ENCODE measurements at regions not wholly inside any gene's neighbourhood (a gene's known extent, or its start where the extent isn't known, plus 50 kb on each side); places are given as distances from the start of the nearest gene placed in this dataset.
"Not testable (repeated sequence)": the region's sequence is repeated elsewhere in the genome, so short reads cannot be mapped to it uniquely, and the experiment has no call there.

DNA sequence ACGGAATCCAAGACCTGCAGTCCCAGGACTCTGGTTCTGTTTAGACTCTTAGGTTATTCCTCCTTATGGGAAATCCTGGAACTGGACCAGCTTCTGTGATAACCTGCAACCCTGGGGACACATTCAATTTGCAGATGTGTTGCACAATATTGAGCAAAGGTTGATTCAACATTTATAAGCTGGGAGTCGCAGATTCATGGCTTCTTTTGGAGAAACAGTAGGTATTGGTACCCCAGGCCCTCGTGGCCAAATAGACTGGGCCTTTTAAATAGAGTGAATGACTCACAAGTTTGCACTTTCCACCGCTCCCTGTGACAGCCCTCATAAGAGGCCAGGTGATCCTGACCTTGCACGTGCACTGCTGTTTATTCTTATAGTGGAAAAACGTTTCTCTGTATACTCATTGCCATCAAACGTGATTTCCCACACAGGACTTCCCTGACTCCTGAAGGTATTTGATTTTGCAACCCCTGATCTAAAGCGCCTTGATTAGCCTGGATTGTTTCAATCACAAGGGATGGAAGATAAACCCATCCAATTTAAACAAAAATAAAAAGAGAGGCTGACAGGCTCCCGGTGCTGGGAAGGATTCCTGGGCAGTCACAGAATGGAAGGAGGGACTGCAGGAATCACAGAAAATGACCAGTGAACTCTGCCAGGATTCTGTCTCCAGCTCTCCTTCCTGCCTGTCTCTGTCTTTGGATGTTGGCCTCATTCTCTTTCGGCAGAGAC is 98.0 kb downstream of the VCPKMT start:
- no peak for DNase-seq (ENCODE audit: low spot score)

DNA sequence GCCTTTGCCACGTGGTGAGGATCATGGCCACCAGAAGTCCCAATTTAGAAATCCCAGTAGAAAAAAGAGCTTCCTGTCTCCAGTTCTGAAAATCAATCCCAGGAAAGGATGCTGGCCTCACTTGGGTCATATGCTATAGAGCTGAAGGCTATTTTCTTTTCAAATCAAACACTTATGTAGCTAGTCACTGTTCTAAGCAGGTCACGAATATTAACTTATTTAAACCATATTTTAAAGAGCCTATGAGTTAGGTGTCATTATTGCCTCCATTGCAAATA is 97.5 kb downstream of the VCPKMT start:
- DNase-seq (ENCODE audit: low spot score), result no peak

DNA sequence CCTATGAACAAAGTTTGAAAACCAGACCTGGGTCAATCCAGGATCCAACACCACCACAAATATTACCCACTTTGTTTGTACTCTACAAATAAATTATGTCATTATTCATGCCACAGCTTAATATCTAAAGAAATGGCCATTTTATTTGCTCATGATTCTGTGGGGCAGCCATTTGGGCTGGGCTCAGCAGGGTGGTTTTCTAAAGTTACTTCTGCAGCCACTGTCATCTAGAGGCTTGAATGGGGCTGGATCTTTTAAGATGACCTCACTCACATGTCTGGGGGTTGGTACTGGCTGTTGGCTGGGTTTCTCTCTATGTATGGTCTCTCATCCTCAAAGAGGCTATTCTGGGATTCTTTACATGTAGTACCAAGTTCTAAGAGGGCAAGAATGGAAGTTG is 96.2 kb downstream of the VCPKMT start:
- DNase-seq (ENCODE audit: low spot score), result no peak

DNA sequence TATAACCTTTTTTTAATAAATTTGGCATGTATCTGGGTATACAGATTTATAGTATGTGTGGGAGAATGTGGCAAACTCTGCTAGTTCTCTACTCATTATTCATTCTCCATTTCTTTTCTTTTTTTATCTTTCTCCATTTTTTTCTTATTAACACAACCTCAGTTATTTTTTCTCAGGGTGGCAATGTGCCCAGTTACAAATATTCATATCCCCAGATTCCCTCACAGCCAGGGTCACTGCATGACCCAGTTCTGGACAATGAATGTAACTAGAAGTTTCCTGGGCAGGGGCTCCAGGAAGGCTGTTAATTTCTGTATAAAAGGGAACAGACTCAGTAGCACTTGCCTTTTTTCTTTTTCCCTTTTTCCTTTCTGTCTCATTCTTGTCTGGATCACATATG is 95.6 kb downstream of the VCPKMT start:
- DNase-seq (ENCODE audit: low spot score), result no peak

DNA sequence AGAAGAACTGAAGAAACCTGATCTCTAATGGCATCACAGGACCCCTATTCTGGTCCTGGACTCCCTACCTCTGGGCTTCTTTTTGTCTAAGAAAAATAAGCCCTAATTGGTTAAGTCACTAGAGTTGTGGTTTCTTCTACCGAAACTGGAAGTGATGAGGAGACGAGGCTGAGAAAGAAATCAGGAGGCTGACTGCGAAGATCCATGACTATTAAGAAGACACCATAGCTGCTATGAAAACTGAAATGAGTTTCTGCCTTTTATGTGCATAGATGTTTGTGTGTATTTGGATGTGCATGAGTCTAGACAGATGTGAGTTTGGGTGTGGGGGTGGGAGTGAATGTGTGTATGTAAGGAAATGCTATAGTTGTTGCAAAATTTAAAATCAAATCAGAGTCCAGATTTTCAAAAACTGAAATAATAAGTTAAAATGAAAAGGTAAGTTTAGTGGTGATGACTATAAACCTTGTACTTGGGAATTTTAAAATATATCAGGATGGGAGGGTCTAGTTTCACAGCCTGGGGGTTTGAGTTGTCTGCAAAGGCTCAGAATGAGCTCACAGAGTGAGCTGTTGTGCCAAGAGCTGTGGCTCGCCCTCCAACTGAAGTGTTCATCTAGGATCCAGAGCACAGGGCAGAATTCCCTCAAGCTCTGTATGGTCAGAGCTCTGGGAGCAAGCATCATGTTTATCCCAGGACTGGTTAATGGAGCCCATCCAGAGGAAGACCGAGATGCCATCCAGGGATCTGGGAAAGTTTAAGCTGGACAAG is 94.9 kb downstream of the VCPKMT start:
- no peak for DNase-seq (ENCODE audit: low spot score)

DNA sequence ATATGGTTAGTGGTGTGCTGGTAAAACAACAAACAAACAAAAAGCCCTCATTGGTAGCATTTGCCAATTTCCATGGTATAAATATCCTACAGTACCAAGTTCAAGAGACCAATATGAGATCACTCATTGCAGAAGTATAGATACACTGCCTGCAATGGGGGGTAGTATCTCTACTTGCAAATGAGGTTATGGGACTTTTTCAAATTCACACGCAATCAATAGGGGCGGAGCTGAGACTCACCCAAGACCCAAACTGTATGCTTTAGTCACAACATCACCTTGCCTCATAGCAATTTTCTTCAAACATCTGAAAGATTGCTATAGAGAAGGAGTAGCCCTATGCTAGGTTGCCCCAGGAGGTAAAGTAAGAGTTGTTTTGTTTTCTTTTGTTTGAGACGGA is 93.7 kb downstream of the VCPKMT start:
- no peak for DNase-seq (ENCODE audit: low spot score)

DNA sequence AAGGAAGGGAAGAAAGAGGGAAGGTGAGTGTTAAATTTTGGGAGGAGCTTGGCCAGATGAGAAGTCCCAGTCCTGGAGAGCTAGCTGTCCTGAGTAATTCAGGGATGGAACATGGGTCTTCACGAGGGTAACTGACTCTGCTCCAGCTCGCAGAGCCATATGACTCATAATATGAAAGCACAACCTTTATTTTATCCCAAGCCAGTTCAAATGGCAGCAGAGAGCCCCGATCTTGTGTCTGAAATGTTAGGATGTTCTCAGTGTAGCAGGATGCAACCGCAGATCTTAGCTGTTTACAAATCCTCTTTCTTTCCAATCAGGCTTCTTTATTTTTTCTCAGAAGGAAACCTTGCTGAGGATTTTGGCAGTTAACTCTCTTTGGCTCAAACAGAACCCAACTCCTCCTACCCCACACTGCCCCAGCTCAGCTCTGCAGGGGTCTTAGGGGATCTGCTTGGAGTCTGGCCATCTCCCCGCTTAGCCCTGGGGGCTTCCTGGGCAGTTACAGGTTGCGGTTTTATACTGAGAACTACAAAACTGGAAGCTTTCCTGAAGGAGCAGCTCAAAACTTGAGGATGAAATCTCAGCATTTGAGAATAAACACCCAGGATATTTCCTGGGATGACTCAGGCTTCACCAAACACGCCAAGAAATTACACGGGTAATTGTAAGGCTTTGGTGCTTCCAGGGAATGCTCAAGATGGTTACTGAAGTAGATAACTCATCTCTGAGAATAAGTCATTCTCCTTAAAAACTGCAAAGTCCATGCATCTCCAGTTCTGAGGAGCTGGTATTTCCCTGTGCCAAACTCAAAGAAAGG is 92.5 kb downstream of the VCPKMT start:
- DNase-seq (ENCODE audit: low spot score), result no peak

DNA sequence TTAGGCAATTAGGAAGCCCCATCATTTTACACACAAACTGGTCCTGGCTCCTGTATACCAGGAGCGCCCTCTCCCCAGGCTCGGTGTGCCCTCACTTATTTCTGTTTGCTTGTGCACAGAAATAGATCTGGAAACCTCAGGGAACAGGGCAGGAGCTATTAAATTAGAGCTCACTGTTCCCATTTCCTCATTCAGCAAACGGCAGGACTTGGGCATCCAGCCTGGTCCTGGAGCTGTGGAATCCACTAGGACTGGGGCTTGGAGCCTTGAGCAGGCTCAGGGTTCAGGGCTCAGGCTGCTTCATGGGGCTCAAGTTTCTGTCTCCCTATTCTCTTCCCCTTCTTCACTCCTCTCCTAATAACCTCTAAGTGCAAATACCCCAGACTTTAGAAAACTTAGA is 91.3 kb downstream of the VCPKMT start:
- DNase-seq (ENCODE audit: low spot score), result no peak

DNA sequence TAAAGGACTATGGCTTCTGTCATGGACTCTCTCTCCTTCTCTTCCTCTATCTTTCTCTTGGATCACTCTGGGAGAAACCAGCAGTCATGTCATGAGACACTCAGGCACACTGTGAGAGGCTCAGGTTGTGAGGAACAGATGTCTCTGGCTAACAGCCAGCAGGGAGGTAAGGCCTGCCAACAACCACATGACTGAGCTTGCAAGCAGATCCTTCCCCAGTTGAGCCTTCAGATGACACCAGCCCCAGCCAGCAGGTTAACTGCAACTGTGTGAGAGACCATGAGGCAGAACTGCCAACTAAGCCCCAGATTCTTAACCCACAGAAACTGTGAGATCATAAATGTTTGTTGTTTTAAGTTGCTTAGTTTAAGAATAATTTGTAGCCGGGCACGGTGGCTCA is 90.6 kb downstream of the VCPKMT start:
- DNase-seq (ENCODE audit: low spot score), result no peak

DNA sequence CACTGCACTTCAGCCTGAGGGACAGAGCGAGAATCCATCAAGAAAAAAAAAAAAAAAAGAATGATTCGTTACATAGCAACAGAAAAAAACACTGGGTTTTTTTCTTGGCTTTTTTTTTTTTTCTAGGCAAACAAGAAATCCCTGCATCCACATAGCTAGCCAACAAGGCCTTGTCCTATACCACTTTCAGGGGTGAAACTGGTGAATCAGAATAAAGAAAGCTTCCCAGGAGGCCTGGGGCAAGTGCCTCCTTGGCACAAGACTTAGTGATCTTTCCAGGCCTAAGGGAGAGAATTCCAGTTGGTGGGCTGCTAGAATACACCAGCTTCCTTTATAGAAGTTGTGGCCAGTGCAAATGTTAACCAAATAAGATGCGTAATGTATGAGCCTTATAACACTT is 90.0 kb downstream of the VCPKMT start:
- DNase-seq (ENCODE audit: low spot score), result no peak

DNA sequence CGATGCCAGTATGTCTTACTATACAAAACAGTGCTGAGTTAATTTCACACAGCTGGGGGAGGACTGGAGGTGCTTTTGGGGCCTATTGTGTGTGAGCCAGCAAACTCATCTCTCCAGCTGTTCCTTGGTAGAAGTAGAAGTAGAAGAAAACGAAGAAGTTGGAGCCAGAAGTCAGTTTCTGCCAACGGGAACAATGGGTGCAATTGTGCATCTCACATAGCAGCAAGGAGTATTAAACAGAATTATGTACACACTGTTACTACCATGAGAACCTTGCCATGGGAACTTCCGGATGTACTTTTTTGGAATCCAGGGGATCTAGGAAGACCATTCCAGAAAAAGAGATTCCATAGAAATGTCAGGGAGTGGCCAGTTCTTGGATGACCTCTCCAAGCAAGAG is 88.6 kb downstream of the VCPKMT start:
- DNase-seq (ENCODE audit: low spot score), result no peak

DNA sequence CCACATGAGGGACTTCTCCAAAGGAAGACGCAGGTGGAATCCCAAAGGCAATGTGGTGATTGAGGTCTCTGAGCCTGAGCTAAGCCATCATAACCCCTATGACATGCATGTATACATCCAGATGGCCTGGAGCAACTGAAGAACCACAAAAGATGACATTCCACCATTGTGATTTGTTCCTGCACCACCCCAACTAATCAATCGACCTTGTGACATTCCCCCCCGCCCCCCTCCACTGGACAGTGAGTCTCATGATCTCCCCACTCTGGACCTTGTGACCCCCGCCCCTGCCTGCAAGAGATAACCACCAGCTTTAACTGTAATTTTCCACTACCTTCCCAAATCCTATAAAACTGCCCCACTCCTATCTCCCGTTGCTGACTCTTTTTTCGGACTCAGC is 87.9 kb downstream of the VCPKMT start:
- no peak for DNase-seq (ENCODE audit: low spot score)

DNA sequence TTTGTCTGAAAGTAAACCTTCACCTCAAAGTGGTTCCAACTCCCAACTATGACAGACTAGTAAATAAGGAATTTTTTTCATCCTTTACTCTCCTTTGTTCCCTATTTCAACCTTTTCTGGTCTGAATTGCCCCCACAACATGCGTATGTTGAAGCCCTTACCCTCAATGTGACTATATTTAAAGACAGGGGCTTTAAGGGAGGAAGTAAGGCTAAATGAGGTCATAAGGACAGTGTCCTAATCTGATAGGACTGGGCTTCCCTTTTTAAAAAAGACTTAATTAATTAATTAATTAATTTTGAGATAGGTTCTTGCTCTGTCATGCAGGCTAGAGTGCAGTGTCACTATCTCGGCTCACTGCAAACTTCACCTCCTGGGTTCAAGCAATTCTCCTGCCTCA is 86.3 kb downstream of the VCPKMT start:
- DNase-seq (ENCODE audit: low spot score), result no peak

DNA sequence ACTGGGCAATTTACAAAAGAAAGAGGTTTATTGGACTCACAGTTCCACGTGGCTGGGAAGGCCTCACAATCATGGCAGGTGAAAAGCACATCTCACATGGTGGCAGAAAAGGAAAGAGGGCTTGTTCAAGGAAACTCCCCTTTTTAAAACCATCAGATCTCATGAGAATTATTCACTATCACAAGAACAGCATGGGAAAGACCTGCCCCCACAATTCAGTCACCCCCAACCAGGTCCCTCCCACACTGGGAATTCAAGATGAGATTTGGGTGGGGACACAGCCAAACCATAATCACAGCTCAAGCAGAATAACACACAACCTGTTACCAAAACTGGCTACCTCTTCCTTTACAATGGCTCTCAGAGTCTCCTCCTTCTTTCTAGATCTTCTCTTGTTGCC is 85.5 kb downstream of the VCPKMT start:
- DNase-seq (ENCODE audit: low spot score), result not testable (repeated sequence)

DNA sequence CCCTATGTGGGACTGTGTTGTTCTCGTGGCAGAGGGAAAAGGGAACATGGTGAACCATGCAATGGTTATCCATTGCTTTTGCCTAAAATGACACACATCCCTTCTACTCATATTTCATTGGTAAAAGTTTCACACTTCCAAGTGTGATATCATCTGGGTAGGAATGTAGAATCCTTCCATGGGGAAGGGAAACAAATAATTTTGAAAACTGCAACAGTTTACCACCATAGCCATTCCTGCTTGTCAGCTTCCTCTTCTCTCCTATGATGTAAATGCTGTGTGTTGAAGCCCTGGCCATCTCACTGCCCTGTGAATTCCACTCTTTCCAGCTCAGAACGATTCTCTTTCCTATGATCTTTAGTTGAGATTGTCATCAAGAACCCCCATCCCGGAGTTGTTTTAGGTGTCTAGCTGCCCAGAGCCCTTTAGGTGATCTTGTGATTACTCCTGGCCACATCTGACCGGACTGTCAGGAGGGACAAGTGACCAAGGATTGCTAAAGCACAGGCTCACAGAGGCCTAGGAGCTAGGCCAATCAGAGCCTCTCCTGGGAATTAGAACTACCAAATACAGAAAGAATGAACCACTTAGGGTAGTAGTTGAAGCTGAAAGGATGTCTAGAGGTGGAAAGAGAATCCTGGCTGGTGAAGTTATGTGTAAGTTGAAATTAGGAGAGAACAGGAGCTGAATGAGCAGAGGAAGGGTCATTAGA is 84.6 kb downstream of the VCPKMT start:
- DNase-seq (ENCODE audit: low spot score), result no peak

DNA sequence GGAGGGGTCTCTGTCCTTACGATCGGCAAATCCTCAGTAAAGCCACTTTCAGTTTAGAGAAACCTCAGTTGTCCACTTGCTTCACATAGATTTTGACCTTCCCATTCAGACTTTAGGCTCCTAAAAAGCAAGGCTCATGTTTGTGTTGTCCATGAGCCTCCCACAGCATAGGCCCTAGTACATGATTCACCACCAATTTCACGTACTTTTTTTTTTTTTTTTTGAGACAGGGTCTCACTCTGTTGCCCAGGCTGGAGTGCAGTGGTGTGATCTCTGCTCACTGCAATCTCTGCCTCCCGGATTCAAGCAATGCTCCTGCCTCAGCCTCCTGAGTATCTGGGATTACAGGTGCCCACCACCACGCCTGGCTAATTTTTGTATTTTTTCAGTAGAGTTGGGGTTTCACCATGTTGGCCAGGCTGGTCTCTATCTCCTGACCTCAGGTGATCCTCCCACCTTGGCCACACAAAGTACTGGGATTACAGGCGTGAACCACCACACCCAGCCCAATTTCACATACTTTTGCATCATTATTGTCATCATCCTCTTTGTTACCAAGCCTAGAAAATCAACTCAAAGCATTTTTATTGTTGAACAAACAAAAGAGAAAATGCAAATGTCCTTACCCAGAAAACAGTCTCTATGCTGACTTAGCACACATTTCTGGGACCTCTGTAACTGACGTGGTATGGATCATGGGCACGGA is 83.8 kb downstream of the VCPKMT start:
- not testable (repeated sequence) for DNase-seq (ENCODE audit: low spot score)

DNA sequence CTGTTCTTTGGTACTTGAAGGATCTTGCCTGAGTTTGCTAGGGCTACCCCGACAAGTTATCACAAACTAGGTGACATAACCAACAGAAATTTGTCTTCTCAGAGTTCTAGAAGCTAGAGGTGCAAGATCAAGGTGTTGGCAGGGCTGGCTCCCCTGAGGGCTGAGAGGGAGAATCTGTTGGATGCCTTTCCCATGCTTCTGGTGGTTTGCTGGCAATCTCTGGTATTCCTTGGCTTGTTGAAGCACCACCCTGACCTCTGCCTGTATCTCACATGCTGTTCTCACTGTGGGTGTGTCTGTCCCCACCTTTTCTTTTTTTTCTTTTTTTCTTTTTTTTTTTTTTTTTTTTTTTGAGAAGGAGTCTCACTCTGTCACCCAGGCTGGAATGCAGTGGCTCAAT is 81.2 kb downstream of the VCPKMT start:
- DNase-seq (ENCODE audit: low spot score), result no peak

DNA sequence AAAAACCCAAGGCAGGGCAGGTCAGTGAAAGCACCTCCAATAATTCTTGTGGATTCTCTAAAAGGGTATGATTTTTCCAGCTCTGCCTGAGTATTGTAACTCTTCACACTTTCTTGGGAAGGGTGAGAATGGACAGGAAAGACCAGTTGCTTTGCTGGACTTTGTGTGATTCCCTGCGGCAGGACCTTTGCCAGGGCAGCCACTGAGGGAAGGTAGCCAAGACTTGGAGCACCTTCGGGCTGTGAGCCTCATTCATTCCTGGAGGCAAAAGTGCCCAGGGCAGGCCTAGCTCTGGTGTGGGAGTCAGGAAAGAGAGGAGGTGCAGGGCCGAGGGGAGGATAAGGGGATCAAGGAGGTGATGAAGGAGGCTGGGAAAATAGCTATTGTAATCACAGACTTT is 80.2 kb downstream of the VCPKMT start:
- no peak for DNase-seq (ENCODE audit: low spot score)

DNA sequence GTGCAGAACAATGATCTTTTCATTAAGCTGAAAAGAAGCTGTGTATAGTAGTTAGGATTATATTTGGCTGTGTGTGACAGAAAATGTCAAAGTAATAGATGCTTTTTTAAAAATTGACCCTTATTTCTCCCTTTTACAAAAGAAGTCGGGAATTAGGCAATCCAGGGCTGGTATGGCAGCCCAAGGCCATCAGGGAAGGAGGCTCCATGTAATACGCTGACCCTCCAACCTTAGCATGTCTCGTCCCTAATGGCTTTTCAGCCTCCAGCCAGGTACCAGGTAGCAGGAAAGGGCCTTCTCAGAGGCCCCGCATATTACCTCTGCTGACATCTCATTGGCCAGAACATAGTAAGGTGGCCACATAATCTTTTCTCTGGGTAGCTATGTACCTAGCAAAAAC is 79.7 kb downstream of the VCPKMT start:
- no peak for DNase-seq (ENCODE audit: low spot score)

DNA sequence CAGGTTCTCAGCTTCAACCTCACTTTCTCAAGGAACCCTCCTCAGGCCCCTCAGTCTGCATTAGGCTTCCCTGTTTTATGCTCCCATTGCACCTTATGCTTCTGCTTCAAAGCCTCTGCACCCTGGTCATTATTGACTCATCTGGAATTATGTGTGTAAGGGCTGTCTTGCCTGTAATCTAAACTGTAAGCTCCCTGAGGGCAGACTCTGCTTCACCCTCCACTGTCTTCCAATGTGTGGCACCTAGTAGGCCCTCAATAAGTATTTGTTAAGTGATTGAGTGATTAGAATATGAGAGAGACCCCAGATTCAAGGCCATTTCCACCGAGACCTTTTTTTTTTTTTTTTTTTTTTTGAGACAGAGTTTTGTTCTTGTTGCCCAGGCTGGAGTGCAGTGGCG is 79.1 kb downstream of the VCPKMT start:
- DNase-seq (ENCODE audit: low spot score), result no peak

DNA sequence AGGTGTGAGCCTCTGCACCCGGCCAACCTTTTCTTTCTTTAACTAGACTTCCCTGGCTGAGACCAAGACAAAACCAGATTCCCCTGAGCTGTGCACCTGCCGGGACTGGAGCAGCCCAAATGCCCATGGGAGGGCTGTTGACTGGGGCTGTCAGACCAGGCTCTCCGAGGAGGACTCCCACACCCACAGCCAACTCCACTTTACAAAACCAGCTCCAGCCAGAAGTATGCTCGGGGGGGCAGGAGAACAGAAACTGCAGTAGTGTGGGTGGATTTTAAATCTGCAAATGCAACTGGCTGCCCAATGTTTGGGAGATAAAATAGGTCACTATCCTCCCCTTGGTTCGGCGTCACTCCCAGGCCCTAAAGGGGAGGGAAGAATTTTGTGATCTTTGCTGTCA is 78.5 kb downstream of the VCPKMT start:
- no peak for DNase-seq (ENCODE audit: low spot score)

All from HuH-7.5 (cell line).